Ishikawa (cell line): ENCODE measurements at regions not wholly inside any gene's neighbourhood (a gene's known extent, or its start where the extent isn't known, plus 50 kb on each side); places are given as distances from the start of the nearest gene placed in this dataset.

Experiments used
- CEBPB ChIP-seq: IDR thresholded peaks from 2 replicates; pipeline ENCODE4 v1.6.1; 2012
- CREB1 ChIP-seq: IDR thresholded peaks from 2 replicates; pipeline ENCODE4 v1.6.1; 2012; ENCODE audit warnings: low read depth
- EP300 ChIP-seq: IDR thresholded peaks from 2 replicates; pipeline ENCODE4 v1.6.1; 2012; ENCODE audit warnings: borderline replicate concordance
- FOXM1 ChIP-seq: IDR thresholded peaks from 2 replicates; pipeline ENCODE4 v1.6.1; 2012; ENCODE audit warnings: low read depth, borderline replicate concordance
- MAX ChIP-seq: IDR thresholded peaks from 2 replicates; pipeline ENCODE4 v1.6.1; 2012
- NFIC ChIP-seq: IDR thresholded peaks from 2 replicates; pipeline ENCODE4 v1.6.1; 2012
- RAD21 ChIP-seq: IDR thresholded peaks from 2 replicates; pipeline ENCODE4 v1.6.1; 2012; ENCODE audit warnings: low read depth
- REST ChIP-seq: IDR thresholded peaks from 2 replicates; pipeline ENCODE4 v1.6.1; 2012; ENCODE audit warnings: low read depth, mild to moderate bottlenecking
- TAF1 ChIP-seq: IDR thresholded peaks from 2 replicates; pipeline ENCODE4 v1.6.1; 2012; ENCODE audit warnings: low read depth, mild to moderate bottlenecking
- TEAD4 ChIP-seq: IDR thresholded peaks from 2 replicates; pipeline ENCODE4 v1.6.1; 2012
- USF1 ChIP-seq: IDR thresholded peaks from 2 replicates; pipeline ENCODE4 v1.6.1; 2012
- YY1 ChIP-seq: IDR thresholded peaks from 2 replicates; pipeline ENCODE4 v1.6.1; 2012; ENCODE audit warnings: low read depth
- ZBTB7A ChIP-seq: IDR thresholded peaks from 2 replicates; pipeline ENCODE4 v1.6.1; 2012; ENCODE audit warnings: low read depth

- TF ChIP-seq RAD21 = no peak
- no peak for TF ChIP-seq TEAD4
- no peak for TF ChIP-seq EP300
- no peak for TF ChIP-seq REST
- TF ChIP-seq FOXM1 = no peak
- TF ChIP-seq MAX = no peak
- no peak for TF ChIP-seq NFIC
- no peak for TF ChIP-seq ZBTB7A
- TF ChIP-seq CREB1 = no peak
- TF ChIP-seq CEBPB = no peak
- TF ChIP-seq TAF1 = no peak
- TF ChIP-seq YY1 = no peak
- TF ChIP-seq USF1 = no peak
Observed at GRCh38 chr7:96921231-96921630, 84.1 kb upstream of the DLX6 start.
